D721Med (cell line): ENCODE measurements at regions not wholly inside any gene's neighbourhood (a gene's known extent, or its start where the extent isn't known, plus 50 kb on each side); places are given as distances from the start of the nearest gene placed in this dataset.

ENCODE experiments used
- DNase-seq: peaks from one replicate; pipeline ENCODE4 v3.0.0; 2011; ENCODE audit warnings: low spot score; ENCODE audit not compliant: insufficient read length
- FAIRE-seq: peaks from 2 replicates; lab custom pipeline; 2011; peaks lifted over from hg19 to GRCh38; lab: Jason Lieb, UNC
- CTCF ChIP-seq: IDR thresholded peaks from 2 replicates; pipeline ENCODE4 v1.5.1; 2012; ENCODE audit warnings: mild to moderate bottlenecking, control low read depth; ENCODE audit not compliant: insufficient read depth; ENCODE audit errors: missing control alignments

GRCh38 chrX:20479048-20479447, 212.3 kb upstream of the RPS6KA3 start:
- FAIRE-seq = no peak
- no peak for TF ChIP-seq CTCF

GRCh38 chrX:20477836-20478524, 211.3 kb upstream of the RPS6KA3 start:
- FAIRE-seq (no peak), DNase-seq (no peak)
- TF ChIP-seq CTCF = no peak

More at GRCh38 chrX:20479048-20479447, 212.3 kb upstream of the RPS6KA3 start:
- no peak for DNase-seq

- TF ChIP-seq CTCF = no peak
- FAIRE-seq = no peak
- DNase-seq = no peak
Measured at GRCh38 chrX:20477219-20477618, 210.5 kb upstream of the RPS6KA3 start.

- FAIRE-seq (no peak), DNase-seq (no peak)
- no peak for TF ChIP-seq CTCF
Measured at GRCh38 chrX:20472620-20473258, 206.0 kb upstream of the RPS6KA3 start.

GRCh38 chrX:20472148-20472547, 205.4 kb upstream of the RPS6KA3 start:
- FAIRE-seq = no peak
- TF ChIP-seq CTCF = no peak
- DNase-seq = no peak

GRCh38 chrX:20471483-20471882, 204.8 kb upstream of the RPS6KA3 start:
- no peak for DNase-seq
- no peak for FAIRE-seq
- no peak for TF ChIP-seq CTCF
